COR-L47 (cell line): ENCODE measurements at regions not wholly inside any gene's neighbourhood (a gene's known extent, or its start where the extent isn't known, plus 50 kb on each side); places are given as distances from the start of the nearest gene placed in this dataset.

Experiments
- DNase-seq: peaks from one replicate; lab custom pipeline; 2025; lab: John Stamatoyannopoulos, UW

GRCh38 chr14:105776924-105777323, 250.5 kb downstream of the TMEM121 start:
- no peak for DNase-seq

DNA sequence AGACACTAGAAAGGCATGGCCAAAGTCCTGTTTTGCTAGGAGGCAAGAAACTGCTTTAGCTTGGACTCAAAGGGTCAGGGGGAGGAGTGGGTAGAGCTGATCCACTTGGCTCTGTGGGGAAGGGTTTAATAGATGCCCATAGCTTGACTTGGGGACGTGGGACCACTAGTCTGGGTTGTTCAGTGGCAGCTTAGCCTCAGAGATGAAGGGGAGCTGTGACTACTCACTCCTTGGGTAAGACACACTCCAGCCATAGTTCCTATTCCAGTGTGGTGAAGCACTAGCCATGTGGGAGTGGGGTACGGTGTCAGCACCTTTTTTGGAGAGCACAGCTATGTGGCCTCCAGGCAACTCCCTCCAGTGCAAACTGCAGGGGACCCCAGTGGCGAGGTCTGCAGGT, 257.3 kb downstream of the TMEM121 start:
- DNase-seq = no peak

GRCh38 chr14:105793836-105794235, 267.5 kb downstream of the TMEM121 start:
- no peak for DNase-seq

- no peak for DNase-seq
These were observed 271.2 kb downstream of the TMEM121 start for GRCh38 chr14:105797546-105797945.

DNA sequence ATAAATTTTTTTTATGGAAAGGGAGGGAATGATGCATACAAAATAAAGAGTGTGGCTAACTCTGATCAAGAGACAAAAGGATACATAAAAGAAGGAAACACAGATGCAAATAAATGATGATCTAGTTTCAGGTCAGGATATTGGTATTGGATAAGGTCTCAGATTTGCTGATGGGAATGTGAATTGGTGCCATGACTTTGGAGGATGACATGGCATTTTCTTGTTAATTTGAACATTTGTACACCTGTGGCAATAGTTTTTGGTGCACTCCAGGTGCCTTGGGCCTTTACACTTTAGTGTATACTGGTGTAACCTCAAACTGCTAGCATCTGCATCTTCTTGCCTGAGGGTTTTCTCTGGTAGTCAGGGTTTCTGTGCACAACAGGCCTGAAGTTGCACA, 279.3 kb downstream of the TMEM121 start:
- no peak for DNase-seq

DNA sequence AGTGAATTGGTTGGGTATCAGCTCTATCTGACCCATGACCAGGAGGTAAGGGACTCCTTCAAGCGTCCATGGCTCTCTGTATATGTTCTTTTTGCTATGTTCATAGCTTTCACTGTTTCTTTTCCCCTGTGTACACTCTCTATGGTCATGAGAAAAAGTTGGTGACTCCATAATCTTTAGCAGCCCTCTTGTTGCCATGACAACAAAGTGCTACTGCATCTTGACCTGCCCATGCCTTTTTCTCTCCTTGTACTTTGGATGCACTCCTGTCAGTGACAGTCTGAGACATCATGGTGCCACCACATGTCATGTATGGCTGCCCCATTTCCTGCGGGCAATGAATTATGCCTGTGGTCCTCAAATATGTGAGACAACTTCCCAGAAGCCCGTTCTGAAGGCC, 280.2 kb downstream of the TMEM121 start:
- no peak for DNase-seq

DNA sequence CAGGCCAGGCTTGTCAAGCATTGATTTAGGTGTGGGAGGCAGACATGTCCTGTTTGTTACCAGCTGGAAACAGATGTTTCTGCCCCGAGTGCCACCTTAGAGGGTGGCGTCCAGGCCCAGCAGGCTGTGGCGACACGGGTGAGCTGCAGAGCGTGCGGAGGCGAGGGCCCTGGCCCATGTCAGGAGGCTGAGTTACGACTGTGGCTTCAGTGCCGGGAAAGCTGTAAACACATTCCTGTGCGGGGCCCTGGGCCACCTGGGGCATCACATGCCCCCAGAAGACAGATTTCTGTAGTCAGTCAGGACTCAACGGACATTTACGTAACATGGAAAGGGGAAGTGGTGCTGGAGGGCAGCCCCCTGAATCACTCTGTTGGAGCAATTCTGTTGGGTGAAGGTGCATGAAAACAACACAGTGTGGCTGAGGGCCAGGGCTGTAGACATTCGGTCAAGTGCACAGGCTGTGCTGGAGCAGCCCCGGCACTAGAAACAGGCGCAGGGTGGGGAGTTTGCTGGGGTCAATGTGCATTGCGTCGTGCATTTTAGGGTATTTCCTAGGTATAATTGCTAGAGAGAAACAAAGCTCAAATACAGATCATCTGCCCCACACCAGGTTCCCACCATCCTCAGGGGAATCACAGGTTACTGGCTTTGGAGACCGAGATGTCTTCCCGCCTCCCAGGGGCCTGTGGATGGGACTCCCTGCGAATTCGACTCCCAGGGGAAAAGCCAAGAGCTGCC, 291.8 kb downstream of the TMEM121 start:
- DNase-seq = no peak

DNA sequence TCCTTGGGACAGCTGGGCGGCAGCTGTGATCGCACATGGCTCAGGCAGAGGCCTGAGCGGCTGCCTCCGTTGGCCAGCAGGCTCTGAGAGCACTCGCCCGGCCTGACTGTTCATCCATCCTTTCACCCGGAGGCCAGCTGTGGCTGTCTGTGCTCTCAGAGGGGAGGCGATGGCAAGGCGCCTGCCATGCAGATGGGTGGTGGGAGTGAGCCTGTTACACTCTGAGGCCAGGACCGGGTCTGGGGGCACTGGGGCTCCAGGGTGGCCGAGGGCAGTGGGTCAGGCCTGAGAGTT, 292.3 kb downstream of the TMEM121 start:
- no peak for DNase-seq

GRCh38 chr14:105830171-105830570, 303.8 kb downstream of the TMEM121 start:
- DNase-seq = no peak

DNA sequence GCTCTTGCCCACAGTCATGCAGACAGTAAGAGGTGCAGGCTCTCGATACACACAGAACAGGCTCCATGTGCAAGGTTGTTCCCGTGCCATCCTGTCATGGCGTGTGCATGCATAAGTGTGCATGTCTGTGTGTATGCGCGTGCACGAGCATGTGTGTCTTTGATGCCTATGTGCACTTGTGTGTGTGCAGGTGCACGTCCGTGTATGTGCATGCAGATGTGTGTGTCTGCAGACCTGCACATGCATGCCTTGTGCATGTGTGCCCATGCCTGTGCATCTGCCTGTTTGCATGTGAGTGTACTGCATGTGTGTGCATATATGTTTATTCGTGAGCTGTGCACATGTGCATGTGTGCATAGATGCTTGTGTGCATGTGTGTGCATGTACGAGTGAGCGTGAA, 309.8 kb downstream of the TMEM121 start:
- DNase-seq = no peak

- DNase-seq = no peak
These were observed 310.3 kb downstream of the TMEM121 start for GRCh38 chr14:105836730-105837129.

- DNase-seq = no peak
These were observed 311.1 kb downstream of the TMEM121 start for GRCh38 chr14:105837349-105838063.

GRCh38 chr14:105838107-105838506, 311.7 kb downstream of the TMEM121 start:
- no peak for DNase-seq

DNA sequence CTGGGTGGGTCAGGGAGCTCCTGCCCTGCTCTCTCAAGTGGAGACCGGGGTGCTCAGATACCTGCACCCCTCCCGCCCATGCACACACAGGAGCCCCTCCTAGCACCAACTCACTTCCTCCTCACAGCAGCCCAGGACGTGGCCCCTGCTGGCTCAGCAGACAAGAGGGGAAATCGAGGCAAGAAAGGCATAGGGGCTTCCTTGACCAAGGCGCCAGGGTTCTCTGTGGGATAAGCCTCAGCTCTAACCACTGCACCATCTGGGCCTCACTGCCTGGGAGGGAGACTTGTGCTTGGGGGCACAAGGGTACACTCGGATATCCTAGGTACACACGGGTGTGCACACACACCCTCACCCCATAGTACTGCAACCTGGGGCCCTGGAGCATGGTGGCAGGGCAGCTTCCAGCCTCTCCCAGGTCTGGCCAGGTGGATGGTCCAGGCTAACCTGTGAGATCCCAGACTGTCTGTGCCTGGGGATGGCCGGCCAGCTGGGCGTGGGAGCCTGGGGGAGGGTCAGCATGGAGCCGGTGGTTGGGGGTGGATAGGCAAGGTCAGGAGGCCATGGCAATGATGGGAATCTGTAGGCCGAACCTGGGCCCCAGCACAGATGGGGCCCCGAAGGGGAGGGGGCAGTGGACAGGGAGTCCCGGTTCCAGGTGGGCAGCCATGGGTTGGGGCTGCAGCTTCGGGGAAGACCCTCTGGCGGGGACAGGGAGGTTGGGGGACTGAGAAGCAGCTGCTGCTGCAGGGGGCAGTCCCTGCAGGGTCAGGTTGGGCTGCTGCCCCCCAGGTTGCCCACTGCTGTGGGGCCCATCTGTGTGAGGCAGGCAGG, 312.4 kb downstream of the TMEM121 start:
- no peak for DNase-seq

DNA sequence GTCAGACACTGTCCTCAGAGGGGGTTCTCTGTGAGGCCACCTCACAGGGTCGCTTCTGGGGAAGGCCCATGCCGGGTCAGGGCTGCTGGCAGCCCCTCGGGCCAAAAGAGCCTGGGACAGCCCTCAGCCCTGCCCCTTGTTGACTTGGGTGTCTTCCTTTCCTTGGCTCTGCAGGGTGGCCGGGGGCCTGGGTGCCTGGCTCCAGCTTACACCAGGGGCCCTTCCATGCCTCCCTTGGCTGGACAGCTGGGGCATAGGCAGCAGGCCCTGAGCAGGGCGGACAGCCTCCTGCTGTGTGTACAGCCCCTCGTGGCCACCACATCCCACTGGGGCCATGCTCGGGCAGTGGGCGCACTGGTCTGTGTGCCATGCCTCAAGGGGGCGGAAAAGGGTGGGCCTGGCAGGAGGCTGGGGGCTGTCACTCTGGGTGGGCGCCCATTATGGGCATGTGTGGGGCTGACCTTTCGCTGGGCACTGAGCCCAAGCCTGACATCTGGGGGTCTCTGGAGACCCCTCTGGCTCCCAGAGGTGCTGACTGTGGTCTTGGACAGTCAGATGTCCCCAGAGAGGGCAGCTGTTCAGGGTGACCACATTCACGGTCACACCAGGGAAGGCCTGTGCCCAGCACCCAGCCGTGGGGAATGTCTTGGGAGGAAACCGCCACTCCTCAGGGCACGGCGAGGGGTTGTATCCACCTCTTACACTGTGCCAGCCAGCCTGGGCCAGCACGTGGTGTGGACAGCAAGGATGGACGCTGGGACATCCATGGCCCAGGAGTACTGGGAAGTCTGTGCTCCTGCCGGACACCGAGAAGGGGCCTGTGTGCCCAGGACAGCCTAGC, 313.3 kb downstream of the TMEM121 start:
- DNase-seq = no peak

- DNase-seq = no peak
These were observed 314.1 kb downstream of the TMEM121 start for GRCh38 chr14:105840266-105841021.

GRCh38 chr14:105841022-105842009, 314.9 kb downstream of the TMEM121 start:
- DNase-seq = no peak

GRCh38 chr14:105842105-105842504, 315.7 kb downstream of the TMEM121 start:
- DNase-seq = no peak

DNA sequence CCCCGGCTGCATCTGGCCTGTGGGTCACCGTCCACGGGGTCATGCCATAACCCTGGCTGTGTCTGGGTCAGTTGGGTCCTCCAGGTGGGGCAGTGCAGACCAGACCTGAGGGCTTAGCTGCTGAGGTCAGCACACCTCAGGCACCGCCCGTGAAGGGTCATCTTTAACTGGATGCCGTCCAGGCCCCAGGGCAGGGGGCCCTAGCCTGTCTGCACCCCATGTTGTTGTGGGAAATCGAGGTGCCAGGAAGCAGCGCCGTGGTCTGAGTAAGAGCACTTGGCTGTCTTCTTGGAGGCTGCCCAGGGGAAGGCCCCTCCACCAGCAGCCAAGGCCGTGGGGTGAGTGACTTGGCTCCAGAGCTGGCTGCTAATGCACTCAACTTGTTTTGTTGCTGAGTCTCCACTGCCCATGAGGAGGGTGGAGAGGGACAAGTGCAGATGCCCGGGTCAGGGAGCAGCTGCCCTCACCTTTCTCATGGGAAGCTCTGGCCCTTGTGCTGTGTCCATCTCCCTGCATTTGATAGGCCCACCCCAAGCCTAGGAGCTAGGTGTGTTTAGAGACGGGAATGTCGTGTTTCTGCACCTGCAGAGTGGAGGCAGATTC, 317.2 kb downstream of the TMEM121 start:
- no peak for DNase-seq
